Stomach (tissue), 8 donors: ENCODE measurements at regions not wholly inside any gene's neighbourhood (a gene's known extent, or its start where the extent isn't known, plus 50 kb on each side); places are given as distances from the start of the nearest gene placed in this dataset.

Source experiments
- DNase-seq, 2 donors: peaks; one replicate each; pipeline versions ENCODE4 v3.0.0 to v3.0.0-alpha.2; 2013 to 2019
- H3K27ac ChIP-seq, 5 donors: fragments of 200-600 bp in 4 of 5; sonication (generic) in 4 of 5; one replicate each; pipeline ENCODE4 v1.5.1; 2013 to 2019; ENCODE audit warnings: mild to moderate bottlenecking in 1 of 5, moderate library complexity in 1 of 5
- H3K27me3 ChIP-seq, 3 donors: fragments of 200-600 bp; sonication (generic); one replicate each; pipeline ENCODE4 v1.5.1; 2017 to 2019; ENCODE audit warnings: mixed run types in 1 of 3
- H3K36me3 ChIP-seq, 4 donors: fragments of 200-600 bp; sonication (generic); 1 replicate in 3 of 4; 2 replicates in 1 of 4; pipeline ENCODE4 v1.5.1; 2016 to 2019
- H3K4me1 ChIP-seq, 4 donors: fragments of 200-600 bp; sonication (generic); one replicate each; pipeline ENCODE4 v1.5.1; 2016 to 2019
- H3K4me3 ChIP-seq, 4 donors: fragments of 200-600 bp; sonication (generic) in 3 of 4; one replicate each; pipeline ENCODE4 v1.5.1; 2016 to 2019; ENCODE audit warnings: mild to moderate bottlenecking in 1 of 4
- H3K9me3 ChIP-seq, 4 donors: fragments of 200-600 bp; sonication (generic); one replicate each; pipeline ENCODE4 v1.5.1; 2016 to 2019
- CTCF ChIP-seq, 7 experiments: fragments of 450-650 bp in 4 of 7; fragments of 200-600 bp in 3 of 7; sonication (generic) in 3 of 7; IDR thresholded peaks; one replicate each; pipeline ENCODE4 v1.5.1; 2016 to 2019; ENCODE audit warnings: antibody characterized with exemption in 7 of 7, control low read depth in 2 of 7, mild to moderate bottlenecking in 1 of 7
- EP300 ChIP-seq: sonication (generic); formaldehyde crosslinking; IDR thresholded peaks from one replicate; pipeline ENCODE4 v1.6.1; 2017; ENCODE audit warnings: antibody characterized with exemption
- POLR2A ChIP-seq, 4 donors: fragments of 450-650 bp; IDR thresholded peaks; one replicate each; pipeline ENCODE4 v1.6.1; 2016; ENCODE audit warnings: antibody characterized with exemption in 4 of 4, control low read depth in 2 of 4, mild to moderate bottlenecking in 1 of 4, moderate library complexity in 1 of 4
- POLR2AphosphoS5 ChIP-seq, 3 donors: sonication (generic); formaldehyde crosslinking; IDR thresholded peaks; one replicate each; pipeline ENCODE4 v1.6.1; 2016; ENCODE audit warnings: antibody characterized with exemption in 3 of 3
- WGBS, 5 donors: extraction: QIAGEN DNeasy Blood & Tissue Kit in 3 of 5; methylation state at CpG; one replicate each; pipeline versions ENCODE4 v1.1.5 to v1.1.7; 2013 to 2018; 5-methylcytosine and 5-hydroxymethylcytosine counted together
- intact Hi-C: fragments of 100-400 bp; cut with DNase I; formaldehyde crosslinking; loops from one replicate; pipeline ENCODE4 v1.15.1; 2023; ENCODE audit warnings: low total_unique reads
- donor health status: healthy with polysubstance abuse.
- donor health status: Bipolar disorder and iron deficiency.
- donor health status: healthy.

GRCh38 chr2:67808112-67808511 lies 254.7 kb downstream of the C1D start:
- intact Hi-C loops: no loop called here
- Histone ChIP-seq H3K4me3 (no peak overlapping the region), H3K27me3 (peaks cover 0 to 3% (median 0%) of the 10 kb centered on the region in 3 donors), H3K27ac (no peak overlapping the region), H3K4me1 (no peaks in the 10 kb centered on the region), H3K36me3 (no peaks in the 10 kb centered on the region), H3K9me3 (peaks cover 0 to 33% (median 0%) of the 10 kb centered on the region in 4 donors)
- no peak for DNase-seq
- TF ChIP-seq CTCF (IDR thresholded peaks at IDR 0.05) (no peak), EP300 (no peak)

DNA sequence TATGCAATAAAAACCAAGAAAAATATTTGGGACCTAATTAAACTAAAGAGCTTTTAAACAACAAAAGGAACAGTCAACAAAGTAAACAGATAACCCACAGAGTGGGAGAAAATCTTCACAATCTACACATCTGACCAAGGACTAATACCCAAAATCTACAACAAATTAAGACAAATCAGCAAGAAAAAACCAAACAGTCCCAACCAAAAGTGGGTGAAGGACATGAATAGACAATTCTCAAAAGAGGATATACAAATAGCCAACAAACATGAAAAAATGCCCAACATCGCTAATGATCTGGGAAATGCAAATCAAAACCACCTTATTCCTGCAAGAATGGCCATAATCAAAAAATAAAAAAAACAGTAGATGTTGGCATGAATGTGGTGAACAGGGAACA lies 250.1 kb downstream of the C1D start:
- WGBS, 5 donors: 96 to 98% (median 97%) methylated on average over 1 of the region's 1 CpG
- H3K36me3 ChIP-seq: no peaks in the 10 kb centered on the region
- H3K27me3 ChIP-seq: no peaks in the 10 kb centered on the region
- H3K9me3 ChIP-seq: peaks cover 0 to 24% (median 0%) of the 10 kb centered on the region in 4 donors
- no peak overlapping the region for H3K4me3 ChIP-seq
- H3K27ac ChIP-seq: no peak overlapping the region
- intact Hi-C loops: no loop called here
- H3K4me1 ChIP-seq: no peaks in the 10 kb centered on the region
- DNase-seq: no peak
- TF ChIP-seq POLR2A (IDR thresholded peaks at IDR 0.05) (no peak), CTCF (IDR thresholded peaks at IDR 0.05) (no peak), EP300 (no peak), POLR2AphosphoS5 (IDR thresholded peaks at IDR 0.05) (no peak)

- Histone ChIP-seq H3K27ac (no peak overlapping the region), H3K27me3 (no peaks in the 10 kb centered on the region), H3K4me3 (no peak overlapping the region), H3K4me1 (no peaks in the 10 kb centered on the region), H3K9me3 (no peaks in the 10 kb centered on the region), H3K36me3 (no peaks in the 10 kb centered on the region)
- DNase-seq: no peak
- 93 to 98% (median 96%) methylated on average over 8 of the region's 8 CpGs for WGBS, 5 donors
- intact Hi-C loops: no loop called here
- TF ChIP-seq CTCF (IDR thresholded peaks at IDR 0.05): no peak
- TF ChIP-seq POLR2AphosphoS5 (IDR thresholded peaks at IDR 0.05): no peak
- TF ChIP-seq EP300: no peak
- TF ChIP-seq POLR2A (IDR thresholded peaks at IDR 0.05): no peak
These were observed 239.1 kb downstream of the C1D start for GRCh38 chr2:67823726-67824125.

GRCh38 chr2:67824186-67824585 lies 238.6 kb downstream of the C1D start:
- no peak overlapping the region for H3K4me3 ChIP-seq
- H3K36me3 ChIP-seq: no peaks in the 10 kb centered on the region
- intact Hi-C loops: no loop called here
- H3K9me3 ChIP-seq: no peaks in the 10 kb centered on the region
- TF ChIP-seq POLR2A (IDR thresholded peaks at IDR 0.05): no peak
- no peak for TF ChIP-seq EP300
- TF ChIP-seq CTCF (IDR thresholded peaks at IDR 0.05): no peak
- TF ChIP-seq POLR2AphosphoS5 (IDR thresholded peaks at IDR 0.05): no peak
- no peaks in the 10 kb centered on the region for H3K4me1 ChIP-seq
- no peak overlapping the region for H3K27ac ChIP-seq
- no peaks in the 10 kb centered on the region for H3K27me3 ChIP-seq
- no peak for DNase-seq
- WGBS, 5 donors: 88 to 96% (median 93%) methylated on average over 6 of the region's 6 CpGs

DNA sequence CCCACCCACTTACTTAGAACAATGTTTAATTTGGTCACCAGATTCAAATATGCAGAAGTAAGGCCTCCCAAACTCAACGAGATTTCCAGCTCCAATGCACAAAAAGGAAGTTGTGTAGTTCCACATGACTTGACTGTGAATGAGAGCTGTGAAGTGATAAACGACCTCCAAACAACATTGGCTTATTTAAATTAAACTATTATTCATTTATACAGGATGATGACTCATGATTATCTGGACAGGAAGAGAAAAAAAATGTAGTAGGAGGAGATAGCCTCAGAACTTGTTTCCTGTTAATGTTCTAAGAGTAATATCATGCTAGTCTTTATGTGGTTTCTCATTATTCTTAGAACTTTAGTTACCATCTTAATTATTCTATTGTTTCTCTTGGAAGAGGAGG lies 237.3 kb downstream of the C1D start:
- TF ChIP-seq CTCF (IDR thresholded peaks at IDR 0.05) (no peak), POLR2AphosphoS5 (IDR thresholded peaks at IDR 0.05) (no peak), EP300 (no peak), POLR2A (IDR thresholded peaks at IDR 0.05) (no peak)
- no peak for DNase-seq
- 2 to 13% (median 5%) methylated on average over 2 of the region's 2 CpGs for WGBS, 5 donors
- no peak overlapping the region for H3K4me3 ChIP-seq
- intact Hi-C loops: no loop called here
- H3K27ac ChIP-seq: no peak overlapping the region
- no peaks in the 10 kb centered on the region for H3K4me1 ChIP-seq
- H3K27me3 ChIP-seq: no peaks in the 10 kb centered on the region
- H3K36me3 ChIP-seq: no peaks in the 10 kb centered on the region
- H3K9me3 ChIP-seq: no peaks in the 10 kb centered on the region
